SHP77 (cell line): ENCODE measurements at regions not wholly inside any gene's neighbourhood (a gene's known extent, or its start where the extent isn't known, plus 50 kb on each side); places are given as distances from the start of the nearest gene placed in this dataset.

ENCODE experiments used
- DNase-seq, 2 experiments: peaks; one replicate each; lab custom pipeline; 2025; lab: John Stamatoyannopoulos, UW

DNA sequence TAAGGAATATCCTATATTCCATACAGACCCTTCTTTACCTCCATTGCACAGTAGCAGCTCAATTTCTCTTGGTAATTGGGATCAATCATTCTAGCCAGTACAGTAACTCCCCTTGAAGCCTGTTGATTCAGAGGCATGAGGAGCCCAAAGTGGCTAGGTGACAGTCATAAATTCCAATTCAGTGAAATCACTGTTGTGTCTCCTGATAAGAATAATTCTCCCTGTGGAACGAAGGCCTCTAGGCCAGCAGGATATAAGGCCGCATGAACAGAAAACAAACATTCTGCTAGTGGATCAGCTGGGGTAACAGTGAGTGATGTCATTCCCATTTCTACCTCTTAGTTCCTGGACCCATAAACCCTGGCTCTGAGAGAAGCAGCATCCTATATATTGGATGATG, 696.3 kb downstream of the NR2F2 start:
- DNase-seq: no peak

DNA sequence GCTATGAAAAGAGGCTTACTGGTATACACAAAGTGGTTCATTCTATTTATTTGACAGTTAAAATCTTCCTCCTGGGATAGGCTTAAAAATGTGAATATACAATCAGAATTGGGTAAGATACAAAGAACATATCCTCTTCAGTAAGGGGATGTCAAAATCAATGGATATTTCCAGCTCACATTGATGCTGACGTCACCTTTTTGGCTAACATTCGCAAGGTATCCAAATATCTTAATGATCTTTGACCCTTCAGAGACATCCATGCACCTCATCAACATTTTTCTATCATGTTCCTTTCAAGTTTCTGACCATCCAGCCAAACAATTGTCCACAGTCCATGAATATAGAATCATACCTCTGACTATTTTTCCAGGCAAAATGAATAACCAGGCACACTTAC, 697.3 kb downstream of the NR2F2 start:
- DNase-seq: no peak

DNA sequence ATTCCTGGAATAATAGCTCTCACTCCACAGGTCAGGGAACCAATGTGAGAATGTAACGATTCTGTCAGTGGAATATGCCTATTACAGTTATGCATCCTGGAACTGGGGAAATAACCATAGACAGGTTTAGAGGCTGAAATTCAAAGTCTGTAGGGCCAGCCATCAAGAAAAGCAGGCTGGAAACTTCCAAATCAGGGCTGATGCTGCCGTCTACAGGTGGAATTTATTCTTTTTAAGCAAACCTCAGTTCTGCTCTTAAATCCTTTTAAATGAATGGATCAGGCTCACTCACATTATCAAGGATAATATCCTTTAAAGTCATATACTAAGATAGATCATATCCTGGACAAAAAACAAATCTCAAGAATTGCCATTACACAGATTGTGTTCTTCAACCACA, 699.8 kb downstream of the NR2F2 start:
- no peak for DNase-seq

DNA sequence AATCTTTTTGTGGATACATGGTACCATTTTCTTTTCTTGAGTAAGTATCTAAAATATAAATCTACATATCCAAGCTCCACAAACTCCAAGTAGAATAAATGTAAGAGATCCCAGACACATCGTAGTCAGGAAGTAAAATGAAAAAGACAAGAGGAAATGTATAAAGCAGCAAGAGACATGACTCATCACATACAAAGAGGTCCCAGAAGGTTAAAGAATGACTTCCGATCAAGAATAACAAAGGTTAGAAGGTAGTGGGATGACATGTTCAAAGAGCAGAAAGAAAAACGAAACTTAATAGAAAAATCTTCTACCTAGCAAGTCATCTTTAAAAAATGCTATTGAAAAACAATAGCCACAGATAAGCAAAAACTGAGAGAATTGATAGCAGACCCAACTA, 705.8 kb downstream of the NR2F2 start:
- DNase-seq: no peak

DNA sequence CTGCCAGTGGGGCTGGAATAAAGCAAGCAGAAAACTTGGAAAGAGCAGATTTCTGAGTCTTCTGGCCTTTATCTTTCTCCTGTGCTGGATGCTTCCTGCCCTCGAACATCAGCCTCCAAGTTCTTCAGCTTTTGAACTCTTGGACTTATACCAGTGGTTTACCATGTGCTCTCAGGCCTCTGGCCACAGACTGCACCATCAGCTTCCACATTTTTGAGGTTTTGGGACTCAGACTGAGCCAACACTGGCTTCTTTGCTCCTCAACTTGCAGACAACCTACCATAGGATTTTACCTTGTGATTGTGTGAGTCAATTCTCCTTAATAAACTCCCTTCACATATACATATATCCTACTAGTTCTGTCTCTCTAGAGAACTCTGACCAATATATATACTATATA, 706.6 kb downstream of the NR2F2 start:
- no peak for DNase-seq

DNA sequence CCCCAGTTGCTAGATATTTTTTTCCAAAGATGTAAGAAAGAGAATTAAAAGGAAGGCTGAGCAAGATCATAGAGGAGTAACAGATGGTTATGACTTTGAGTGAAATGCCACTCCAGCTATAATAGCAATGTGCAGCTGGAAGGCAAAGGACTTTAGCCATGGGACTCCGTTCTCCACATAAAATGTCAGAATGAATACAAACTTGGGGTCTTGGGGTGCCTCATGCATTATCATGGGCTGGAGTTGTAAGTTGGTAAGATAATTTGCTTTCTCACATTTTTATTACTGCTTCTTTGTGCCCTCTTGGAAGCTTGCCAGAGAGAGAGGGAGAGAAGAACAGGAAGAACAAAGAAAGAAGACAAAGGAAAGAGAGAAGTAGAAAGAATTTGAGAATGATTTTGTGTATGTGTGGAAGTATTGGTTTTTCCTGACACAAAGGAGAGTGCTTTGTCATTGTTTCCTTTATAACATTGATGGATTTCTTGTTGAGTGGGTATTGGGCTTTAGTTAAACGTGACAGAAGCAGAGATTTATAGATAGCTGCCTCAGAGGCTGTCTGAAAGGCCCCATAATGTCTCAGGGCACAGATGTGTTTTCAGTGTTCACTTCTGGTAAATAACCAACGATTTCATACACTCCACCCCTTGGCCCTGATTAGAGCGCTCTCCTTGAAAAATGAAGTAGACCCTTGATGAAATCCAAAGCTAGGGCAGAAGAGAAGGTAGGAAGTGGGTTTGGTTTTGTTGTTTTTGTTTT, 715.3 kb downstream of the NR2F2 start:
- DNase-seq: no peak

DNA sequence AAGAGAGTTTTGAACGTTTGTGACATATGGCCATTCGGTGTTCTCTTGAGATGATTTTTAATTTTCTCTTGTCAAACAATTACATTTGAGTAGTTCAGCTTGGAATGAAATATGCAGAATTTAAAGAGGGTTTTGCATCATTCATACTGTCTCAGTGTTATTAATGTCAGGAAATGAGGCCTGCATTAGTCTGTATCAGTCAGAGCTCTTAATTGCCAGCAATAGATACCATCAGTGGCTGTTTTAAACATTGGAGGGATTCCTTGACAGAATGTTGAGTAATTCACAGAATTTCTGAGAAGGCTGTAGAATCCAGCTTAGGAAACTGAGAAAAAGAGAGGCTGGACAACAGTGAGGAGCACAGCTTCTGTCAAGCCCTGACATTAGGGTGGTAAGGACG, 722.0 kb downstream of the NR2F2 start:
- no peak for DNase-seq

DNA sequence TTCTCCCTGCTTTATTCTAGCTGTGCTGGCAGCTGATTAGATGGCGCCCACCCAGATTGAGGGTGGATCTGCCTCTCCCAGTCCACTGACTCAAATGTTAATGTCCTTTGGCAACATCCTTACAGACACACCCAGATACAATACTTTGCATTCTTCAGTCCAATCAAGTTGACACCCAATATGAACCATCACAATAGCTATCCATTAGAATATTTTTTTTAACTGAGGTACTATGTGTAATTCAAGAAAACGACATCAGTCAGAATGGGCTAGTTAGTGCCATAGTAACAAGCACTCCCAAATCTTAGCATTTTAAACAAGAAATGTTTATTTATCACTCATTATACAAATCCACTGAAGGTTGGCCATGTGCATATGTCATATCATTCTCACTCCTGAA, 723.1 kb downstream of the NR2F2 start:
- DNase-seq: no peak

DNA sequence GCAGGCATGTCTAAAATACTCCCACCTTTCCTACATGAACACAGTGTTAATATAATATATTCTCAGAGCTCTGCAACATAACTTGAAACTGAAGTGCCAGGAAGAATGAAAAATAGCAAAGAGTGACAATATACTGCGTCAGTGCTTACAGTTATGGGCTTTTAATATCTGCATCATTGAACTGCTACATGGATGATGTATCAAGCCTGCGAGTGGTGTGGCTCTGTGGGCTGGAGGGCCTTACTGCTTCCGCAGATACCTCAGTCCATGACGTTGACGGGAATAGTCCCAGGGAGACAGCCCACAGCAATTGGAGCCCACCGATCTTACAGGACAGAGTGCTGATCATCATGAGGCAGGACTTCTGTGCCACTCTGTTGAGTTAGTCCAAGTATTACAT, 727.0 kb downstream of the NR2F2 start:
- no peak for DNase-seq

DNA sequence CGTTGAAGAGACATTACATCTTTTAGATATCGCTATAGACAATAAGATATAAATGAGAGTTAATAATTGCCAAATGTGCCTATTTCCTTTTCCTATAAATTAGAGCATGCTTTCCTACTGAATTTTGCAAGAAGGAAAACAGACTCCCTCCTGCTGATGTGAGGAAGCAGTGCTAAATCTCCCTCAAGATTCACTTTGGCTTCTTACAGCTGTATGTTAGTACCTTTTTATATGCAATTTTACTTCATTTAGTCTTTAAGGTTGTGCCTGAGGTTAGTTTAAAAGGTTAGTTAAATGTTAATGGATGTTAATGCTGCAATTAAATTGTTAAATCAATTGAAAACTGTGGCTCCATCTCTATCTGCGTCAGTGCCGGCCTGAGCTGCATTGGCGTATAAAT, 728.8 kb downstream of the NR2F2 start:
- no peak for DNase-seq

DNA sequence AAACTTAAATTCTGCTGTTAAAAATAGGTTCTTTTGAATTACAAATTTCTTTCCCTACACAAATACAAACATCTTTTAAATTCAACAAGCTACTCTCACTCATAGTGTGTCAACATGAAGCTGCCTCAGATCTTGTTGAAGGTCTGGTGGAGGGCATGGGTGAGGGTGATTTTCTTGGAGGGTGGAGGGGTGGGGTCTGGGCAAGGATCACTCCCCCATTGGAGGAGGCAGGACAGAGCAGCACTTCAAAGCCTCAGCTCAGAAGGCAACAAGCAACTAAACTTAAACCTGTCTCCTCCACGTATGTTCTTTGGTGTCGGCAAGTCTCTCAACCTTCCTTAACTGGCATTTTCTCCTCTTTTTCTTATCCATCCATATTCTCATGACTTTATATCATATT, 730.9 kb downstream of the NR2F2 start:
- DNase-seq: no peak

DNA sequence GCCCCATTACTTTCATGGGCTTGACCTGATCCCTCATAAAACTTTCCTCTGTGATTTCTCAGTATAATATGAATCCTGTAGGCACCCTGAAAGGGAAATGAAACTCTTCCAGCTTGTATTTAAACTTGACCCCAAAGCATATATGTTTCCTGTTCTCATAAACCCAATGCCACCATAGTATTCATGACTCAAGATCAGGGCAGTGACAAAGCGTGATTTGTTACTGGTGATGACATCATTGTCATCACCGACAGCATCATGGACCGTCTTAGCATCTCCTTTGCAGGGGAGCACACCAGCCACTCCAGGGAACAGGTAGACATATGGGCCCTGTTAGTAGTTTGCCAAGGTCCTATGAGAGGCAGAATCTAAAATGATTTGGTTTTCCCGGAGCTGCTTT, 741.2 kb downstream of the NR2F2 start:
- DNase-seq: no peak

DNA sequence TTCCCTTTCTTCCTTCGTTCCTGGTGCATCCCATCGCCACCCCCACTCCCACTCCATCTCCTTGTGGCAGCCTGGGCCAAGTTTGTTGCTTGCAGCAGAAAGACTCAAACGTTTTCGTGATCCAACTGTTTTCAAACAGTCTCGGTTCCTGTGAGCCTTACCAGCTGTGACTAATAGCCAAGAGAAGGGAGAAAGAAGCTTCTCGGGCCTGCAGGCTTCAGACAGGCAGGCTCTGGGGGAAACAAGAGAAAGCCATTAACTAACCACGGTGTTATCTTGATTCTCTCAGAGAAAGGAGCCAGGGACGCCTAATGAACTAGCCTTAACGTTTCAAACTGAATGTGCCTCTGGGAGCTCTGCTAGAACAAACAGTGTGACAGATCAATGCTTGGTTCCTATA, 742.0 kb downstream of the NR2F2 start:
- DNase-seq: no peak

DNA sequence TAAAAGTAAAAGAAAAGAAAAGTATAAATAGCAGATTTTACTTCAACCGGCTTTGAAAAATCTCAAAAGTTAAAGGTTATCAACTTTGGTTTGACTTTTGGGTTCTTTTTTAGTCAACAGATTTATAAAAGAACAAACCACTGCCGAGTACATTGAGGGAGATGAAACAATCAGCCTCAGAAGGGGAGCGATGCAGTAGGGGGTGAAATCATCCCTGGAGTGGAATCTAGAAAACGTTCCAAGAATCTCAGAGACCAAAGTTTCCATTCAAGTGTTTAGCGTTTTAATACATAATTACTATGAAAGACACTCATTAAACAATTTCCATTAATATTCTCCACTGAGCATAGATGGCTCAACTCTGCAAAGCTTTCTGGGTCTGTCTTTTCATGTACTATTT, 745.5 kb downstream of the NR2F2 start:
- DNase-seq: no peak

DNA sequence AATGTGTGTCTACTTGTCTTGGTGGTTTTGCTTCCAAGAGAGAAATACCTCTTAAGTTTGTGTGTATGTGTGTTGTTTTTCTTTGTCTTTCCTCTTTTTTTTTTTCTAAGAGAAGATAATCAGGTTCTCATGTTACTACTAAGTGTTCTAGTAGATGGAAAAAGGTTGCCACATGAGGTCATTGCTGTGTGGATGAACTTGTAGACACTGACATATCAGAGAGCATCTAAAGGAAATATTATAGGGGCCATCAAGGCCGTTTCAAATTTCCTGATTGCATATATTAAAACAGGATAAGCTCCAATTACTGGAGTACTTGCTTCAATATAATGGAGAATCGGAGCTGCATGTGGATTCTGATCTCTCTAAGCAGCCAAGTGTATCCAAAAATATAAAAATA, 747.5 kb downstream of the NR2F2 start:
- no peak for DNase-seq

DNA sequence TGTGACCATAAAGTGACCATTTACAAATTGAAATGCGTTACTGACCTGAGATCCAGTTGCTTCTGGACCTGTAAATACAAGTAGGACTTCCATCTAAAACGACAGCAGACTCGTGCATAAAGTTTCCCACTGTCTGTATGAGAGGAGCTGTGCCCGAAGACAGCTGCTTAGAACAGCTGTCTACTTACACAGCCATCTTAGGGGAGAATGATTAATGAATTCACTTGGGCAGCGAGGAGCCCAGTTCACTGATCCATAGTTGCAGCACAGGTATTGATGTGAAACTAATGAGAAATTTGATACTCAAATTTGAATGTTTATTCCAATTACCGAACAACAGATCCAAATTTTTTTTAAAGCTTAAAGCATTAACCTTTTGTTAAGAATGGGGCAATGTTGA, 748.1 kb downstream of the NR2F2 start:
- no peak for DNase-seq

DNA sequence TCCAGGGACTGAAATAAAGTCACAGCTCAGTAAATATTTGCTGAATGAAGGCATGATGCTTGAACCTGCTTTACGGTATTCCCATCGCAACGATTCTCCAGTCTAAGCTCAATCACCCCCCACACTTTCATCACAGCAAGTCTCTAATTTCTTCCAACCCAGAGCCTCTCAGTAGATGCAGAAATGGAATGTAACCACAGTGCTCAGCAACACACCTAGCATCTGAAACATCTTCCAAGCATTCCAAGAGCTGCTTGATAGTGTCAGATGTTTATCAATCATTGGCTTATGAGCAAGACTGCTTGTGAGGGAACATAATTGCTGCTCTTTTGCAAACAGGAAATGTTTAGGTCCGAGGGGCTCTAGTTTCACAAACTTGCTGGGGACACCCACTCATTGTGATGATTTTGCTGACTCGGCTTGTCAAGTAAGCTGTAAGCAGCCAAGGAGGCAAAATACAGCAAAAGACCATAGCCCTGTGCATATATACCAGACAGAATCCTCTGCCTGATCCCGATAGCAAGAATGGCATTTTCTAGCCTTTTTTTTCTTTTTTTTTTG, 751.2 kb downstream of the NR2F2 start:
- no peak for DNase-seq

DNA sequence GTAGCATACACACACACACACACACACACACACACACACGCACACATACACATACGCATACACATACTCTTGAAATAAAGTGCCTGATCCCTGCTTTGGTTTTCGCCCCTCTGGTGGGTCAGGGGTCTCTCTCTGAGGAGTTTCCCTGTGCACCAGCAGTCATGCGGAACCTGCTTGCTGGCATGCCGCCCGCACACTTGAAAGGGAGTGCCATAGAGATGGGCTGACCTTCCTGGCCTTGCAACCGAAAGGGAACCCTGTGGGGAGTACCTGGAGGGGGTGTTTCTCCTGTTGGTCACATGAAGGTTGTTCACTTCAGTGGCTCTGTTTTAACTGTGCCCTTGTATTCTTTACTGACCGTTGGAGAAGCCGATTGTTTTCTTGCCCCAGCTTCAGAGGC, 752.3 kb downstream of the NR2F2 start:
- DNase-seq: no peak

DNA sequence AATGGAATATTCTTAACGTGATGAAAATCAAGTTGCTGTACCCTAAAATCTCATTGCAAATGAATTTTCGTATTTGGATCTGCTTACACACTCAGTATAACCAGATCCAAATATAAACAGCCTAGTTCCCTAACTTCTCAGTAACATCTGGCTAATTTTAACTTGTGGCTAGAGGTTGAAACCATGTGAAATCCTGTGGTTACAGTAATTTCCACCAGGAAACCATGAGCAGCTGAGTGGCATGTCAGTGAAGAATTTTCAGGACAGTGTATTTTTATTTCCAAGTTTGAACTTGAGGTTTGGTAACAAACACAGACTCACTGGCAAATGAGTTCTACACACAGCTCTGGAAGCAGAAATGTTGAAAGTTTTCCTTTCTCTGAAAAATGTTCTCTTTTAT, 754.1 kb downstream of the NR2F2 start:
- no peak for DNase-seq

DNA sequence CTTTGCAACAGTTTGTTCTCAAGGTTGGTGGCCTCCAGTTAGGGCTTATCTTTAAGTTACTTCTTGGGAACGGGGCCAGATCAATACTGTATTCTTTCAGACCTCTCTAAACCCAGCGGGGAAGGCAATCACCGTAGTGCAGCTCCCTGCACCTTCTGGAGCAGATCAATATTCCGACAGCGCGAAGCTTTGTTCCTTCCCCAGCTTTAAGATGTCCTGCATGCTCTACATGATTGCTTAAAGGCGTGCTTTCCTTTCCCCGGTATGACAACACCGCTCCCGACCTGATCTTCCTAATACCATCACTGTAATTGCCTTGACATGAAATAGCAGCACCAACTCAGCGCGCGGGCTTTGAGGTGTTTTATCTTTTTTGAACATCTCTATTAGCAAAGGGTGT, 755.2 kb downstream of the NR2F2 start:
- no peak for DNase-seq

DNA sequence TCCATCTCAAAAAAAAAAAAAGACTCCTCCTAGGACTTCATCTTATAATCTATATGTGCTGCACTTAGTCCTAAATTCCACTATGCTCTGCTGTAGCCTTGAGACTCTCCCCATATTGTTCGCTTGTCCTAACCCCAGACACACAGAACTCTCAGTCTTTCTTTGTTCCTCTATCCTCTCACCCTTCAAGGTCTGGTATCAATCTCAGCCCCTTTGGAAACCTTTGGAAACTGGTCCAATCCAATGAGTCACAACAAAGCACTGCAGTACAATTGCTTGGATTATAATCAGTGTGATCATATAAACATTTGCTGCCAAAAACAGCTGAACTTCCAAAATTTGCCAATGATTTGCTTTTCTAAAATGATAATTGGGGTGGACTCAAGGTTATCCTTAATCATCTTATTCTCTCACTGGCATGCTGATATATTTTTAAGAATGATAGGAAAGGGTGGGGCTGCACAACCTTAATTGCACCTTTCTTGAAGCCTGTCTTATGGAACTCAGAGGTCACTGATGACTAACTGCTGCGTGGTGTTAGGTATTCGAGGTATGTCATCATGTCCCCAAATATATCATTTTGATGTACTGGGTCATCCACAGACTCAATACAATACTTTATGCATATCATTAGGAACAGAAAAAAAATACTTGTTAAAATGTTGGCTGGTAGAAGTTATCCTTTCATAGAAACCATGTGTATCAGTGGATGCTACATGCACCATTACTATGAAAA, 756.7 kb downstream of the NR2F2 start:
- DNase-seq: no peak

DNA sequence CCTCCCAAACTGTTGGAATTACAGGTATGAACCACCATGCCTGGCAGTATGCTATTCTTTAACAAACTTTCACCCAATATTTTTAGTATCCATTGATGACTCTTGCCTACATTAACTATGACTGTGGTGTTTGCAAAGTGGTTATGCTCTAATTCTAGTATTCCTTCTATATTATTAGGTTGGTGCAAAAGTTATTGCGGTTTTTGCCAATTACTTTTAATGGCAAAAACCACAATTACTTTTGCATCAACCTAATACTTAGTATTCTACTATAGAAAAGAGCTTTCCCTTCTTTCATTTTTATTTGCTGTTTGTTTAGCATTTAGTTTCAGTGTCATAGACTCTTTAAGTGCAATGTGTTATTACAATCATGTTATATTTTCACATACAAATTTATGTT, 760.6 kb downstream of the NR2F2 start:
- no peak for DNase-seq

DNA sequence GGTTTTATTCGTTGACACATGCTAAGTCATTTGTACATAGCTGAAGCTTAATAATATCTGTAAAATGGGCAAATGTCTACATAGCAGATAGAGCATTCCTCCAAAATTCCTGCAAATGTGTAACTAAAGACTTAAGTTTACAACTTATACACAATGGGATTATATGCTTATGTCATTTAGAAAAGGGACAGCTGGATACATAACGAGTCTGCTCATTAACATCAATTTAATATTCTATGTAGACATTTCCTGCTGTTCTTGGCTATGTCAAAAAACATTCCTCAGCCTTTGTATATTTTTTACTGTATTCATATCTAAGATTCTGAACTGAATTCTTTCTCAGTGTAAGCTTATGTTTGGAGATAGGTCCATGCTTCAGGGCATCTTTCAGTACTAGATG, 762.2 kb downstream of the NR2F2 start:
- no peak for DNase-seq
